MM.1S (cell line): ENCODE measurements at regions not wholly inside any gene's neighbourhood (a gene's known extent, or its start where the extent isn't known, plus 50 kb on each side); places are given as distances from the start of the nearest gene placed in this dataset.
"Not testable (repeated sequence)": the region's sequence is repeated elsewhere in the genome, so short reads cannot be mapped to it uniquely, and the experiment has no call there.

Experiments used
- DNase-seq: peaks from one replicate; pipeline ENCODE4 v3.0.0-alpha.2; 2015
- H2AFZ ChIP-seq: fragments of 300-600 bp; sonication (generic); 2 replicates; pipeline ENCODE4 v1.6.0; 2016; ENCODE audit warnings: antibody characterized with exemption, low read length
- H3F3A ChIP-seq: fragments of 300-600 bp; sonication (generic); 2 replicates; pipeline ENCODE4 v1.6.1; 2016; ENCODE audit warnings: mild to moderate bottlenecking, antibody characterized with exemption, low read length, moderate library complexity, mixed read lengths; ENCODE audit not compliant: insufficient read depth
- H3K27ac ChIP-seq: fragments of 300-600 bp; sonication (generic); 2 replicates; pipeline ENCODE4 v1.5.1; 2016; ENCODE audit warnings: mild to moderate bottlenecking, low read length
- H3K27me3 ChIP-seq: fragments of 300-600 bp; sonication (generic); replicated peaks from 2 replicates; pipeline ENCODE4 v1.6.0; 2016; ENCODE audit warnings: low read length; ENCODE audit not compliant: insufficient read depth
- H3K36me3 ChIP-seq: fragments of 300-600 bp; sonication (generic); replicated peaks from 2 replicates; pipeline ENCODE4 v1.6.1; 2016; ENCODE audit warnings: mild to moderate bottlenecking, low read length, mixed read lengths; ENCODE audit not compliant: insufficient read depth
- H3K4me1 ChIP-seq: fragments of 300-600 bp; sonication (generic); 2 replicates; pipeline ENCODE4 v1.6.1; 2016; ENCODE audit warnings: low read length, mixed read lengths
- H3K4me2 ChIP-seq: fragments of 300-600 bp; sonication (generic); 2 replicates; pipeline ENCODE4 v1.6.0; 2016; ENCODE audit warnings: low read depth, low read length
- H3K4me3 ChIP-seq: fragments of 300-600 bp; sonication (generic); 2 replicates; pipeline ENCODE4 v1.5.1; 2016; ENCODE audit warnings: low read length, mixed read lengths
- H3K79me2 ChIP-seq: fragments of 300-600 bp; sonication (generic); 2 replicates; pipeline ENCODE4 v1.6.1; 2016; ENCODE audit warnings: mixed run types, low read length, mixed read lengths
- H3K9ac ChIP-seq: fragments of 300-600 bp; sonication (generic); 2 replicates; pipeline ENCODE4 v1.6.1; 2016; ENCODE audit warnings: low read length, mixed read lengths
- H3K9me2 ChIP-seq: fragments of 300-600 bp; sonication (generic); replicated peaks from 2 replicates; pipeline ENCODE4 v1.6.1; 2016; ENCODE audit warnings: mild to moderate bottlenecking, low read length, mixed read lengths; ENCODE audit not compliant: insufficient read depth
- H3K9me3 ChIP-seq: fragments of 300-600 bp; sonication (generic); replicated peaks from 2 replicates; pipeline ENCODE4 v1.6.1; 2016; ENCODE audit warnings: mild to moderate bottlenecking, low read length, mixed read lengths; ENCODE audit not compliant: insufficient read depth
- H4K20me1 ChIP-seq: fragments of 300-600 bp; sonication (generic); 2 replicates; pipeline ENCODE4 v1.6.1; 2016; ENCODE audit warnings: mild to moderate bottlenecking, low read length, moderate library complexity, mixed read lengths; ENCODE audit not compliant: insufficient read depth
- EZH2 ChIP-seq: fragments of 300-600 bp; sonication (generic); optimal IDR thresholded peaks from 2 replicates; pipeline ENCODE3; 2017; ENCODE audit warnings: low read depth, mild to moderate bottlenecking, antibody characterized with exemption, low read length, mixed read lengths
- EZH2phosphoT487 ChIP-seq: fragments of 300-600 bp; sonication (generic); IDR thresholded peaks from 2 replicates; pipeline ENCODE4 v1.6.1; 2018; ENCODE audit warnings: antibody characterized with exemption, low read length
- TF ChIP-seq, protein P1 (sequence below): fragments of 300-600 bp; sonication (generic); IDR thresholded peaks from 2 replicates; pipeline ENCODE4 v1.5.1; 2016; ENCODE audit warnings: antibody characterized with exemption, low read length, mixed read lengths

DNA sequence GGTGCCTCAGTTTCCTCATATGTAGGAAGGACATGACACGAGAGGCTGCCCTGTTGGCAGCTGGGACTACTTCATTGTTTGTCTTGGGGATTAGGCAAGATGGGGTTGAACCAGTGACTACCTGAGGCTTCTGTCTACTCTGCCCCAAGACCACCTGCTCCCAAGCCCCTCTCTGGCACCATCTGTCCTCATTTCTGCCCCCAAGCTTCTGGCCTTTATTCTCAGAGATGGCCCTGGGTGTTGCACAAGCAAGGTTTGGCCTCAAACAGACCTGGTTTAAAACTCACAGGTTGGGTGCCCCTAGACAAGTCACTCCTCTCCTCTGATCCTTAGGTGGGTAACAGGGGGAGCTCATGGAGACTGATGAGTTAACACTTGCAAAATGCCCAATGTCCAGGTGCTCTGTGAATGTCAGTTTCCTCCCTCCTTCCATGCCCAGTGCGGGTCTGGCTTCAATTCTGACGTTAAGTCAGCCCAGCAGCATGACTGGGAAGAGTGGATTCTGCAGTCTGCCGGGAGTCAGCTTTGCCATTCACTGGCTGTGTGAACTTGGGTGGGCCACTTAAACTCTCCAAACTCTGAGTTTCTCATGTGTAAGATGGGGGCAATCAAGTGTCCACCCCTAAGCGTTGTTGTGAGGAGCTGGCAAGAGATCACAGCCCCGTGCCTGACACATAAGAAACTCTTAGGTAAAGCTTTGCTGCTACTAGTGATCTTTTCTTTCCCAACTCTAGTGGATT lies 84.5 kb upstream of the TOX2 start:
- DNase-seq = no peak
- H3K4me1 ChIP-seq = no peaks in the 10 kb centered on the region
- no peaks in the 10 kb centered on the region for H3K9me2 ChIP-seq
- no peak overlapping the region for H3K9ac ChIP-seq
- no peaks in the 10 kb centered on the region for H3F3A ChIP-seq
- H3K27me3 ChIP-seq = no peaks in the 10 kb centered on the region
- no peaks in the 10 kb centered on the region for H3K36me3 ChIP-seq
- H3K27ac ChIP-seq = no peak overlapping the region
- no peak overlapping the region for H3K4me3 ChIP-seq
- no peak overlapping the region for H3K4me2 ChIP-seq
- H3K79me2 ChIP-seq = no peaks in the 10 kb centered on the region
- H2AFZ ChIP-seq = no peak overlapping the region
- H4K20me1 ChIP-seq = no peaks in the 10 kb centered on the region
- TF ChIP-seq EZH2 (no peak), EZH2phosphoT487 (no peak)
- TF ChIP-seq, protein P1, sequence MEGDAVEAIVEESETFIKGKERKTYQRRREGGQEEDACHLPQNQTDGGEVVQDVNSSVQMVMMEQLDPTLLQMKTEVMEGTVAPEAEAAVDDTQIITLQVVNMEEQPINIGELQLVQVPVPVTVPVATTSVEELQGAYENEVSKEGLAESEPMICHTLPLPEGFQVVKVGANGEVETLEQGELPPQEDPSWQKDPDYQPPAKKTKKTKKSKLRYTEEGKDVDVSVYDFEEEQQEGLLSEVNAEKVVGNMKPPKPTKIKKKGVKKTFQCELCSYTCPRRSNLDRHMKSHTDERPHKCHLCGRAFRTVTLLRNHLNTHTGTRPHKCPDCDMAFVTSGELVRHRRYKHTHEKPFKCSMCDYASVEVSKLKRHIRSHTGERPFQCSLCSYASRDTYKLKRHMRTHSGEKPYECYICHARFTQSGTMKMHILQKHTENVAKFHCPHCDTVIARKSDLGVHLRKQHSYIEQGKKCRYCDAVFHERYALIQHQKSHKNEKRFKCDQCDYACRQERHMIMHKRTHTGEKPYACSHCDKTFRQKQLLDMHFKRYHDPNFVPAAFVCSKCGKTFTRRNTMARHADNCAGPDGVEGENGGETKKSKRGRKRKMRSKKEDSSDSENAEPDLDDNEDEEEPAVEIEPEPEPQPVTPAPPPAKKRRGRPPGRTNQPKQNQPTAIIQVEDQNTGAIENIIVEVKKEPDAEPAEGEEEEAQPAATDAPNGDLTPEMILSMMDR = no peak
- H3K9me3 ChIP-seq = no peaks in the 10 kb centered on the region

- DNase-seq = no peak
- no peaks in the 10 kb centered on the region for H3K27me3 ChIP-seq
- H2AFZ ChIP-seq = no peak overlapping the region
- TF ChIP-seq, protein P1 = no peak
- TF ChIP-seq EZH2 = no peak
- TF ChIP-seq EZH2phosphoT487 = no peak
- no peaks in the 10 kb centered on the region for H3K9me2 ChIP-seq
- no peaks in the 10 kb centered on the region for H3K36me3 ChIP-seq
- no peaks in the 10 kb centered on the region for H3K79me2 ChIP-seq
- no peaks in the 10 kb centered on the region for H3K4me1 ChIP-seq
- H4K20me1 ChIP-seq = no peaks in the 10 kb centered on the region
- H3K9me3 ChIP-seq = no peaks in the 10 kb centered on the region
- H3K4me2 ChIP-seq = no peak overlapping the region
- no peaks in the 10 kb centered on the region for H3F3A ChIP-seq
- no peak overlapping the region for H3K27ac ChIP-seq
- no peak overlapping the region for H3K9ac ChIP-seq
- H3K4me3 ChIP-seq = no peak overlapping the region
Measured at GRCh38 chr20:43827940-43828562, 86.6 kb upstream of the TOX2 start.

DNA sequence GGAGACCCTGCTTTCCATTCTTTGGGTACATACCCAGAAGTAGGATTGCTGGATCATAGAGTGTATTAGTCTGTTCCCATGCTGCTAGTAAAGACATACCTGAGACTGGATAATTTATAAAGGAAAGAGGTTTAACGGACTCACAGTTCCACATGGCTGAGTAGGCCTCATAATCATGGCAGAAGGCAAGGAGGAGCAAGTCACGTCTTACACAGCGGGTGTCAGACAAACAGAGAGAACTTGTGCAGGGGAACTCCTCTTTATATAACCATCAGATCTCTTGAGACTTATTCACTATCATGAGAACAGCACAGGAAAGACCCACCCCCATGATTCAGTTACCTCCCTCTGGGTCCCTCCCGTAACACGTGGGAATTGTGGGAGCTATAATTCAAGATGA lies 87.7 kb upstream of the TOX2 start:
- not testable (repeated sequence) for H3K4me1 ChIP-seq, H3K27ac ChIP-seq, H3K36me3 ChIP-seq, H2AFZ ChIP-seq, H4K20me1 ChIP-seq, H3K4me2 ChIP-seq, H3K79me2 ChIP-seq, H3K9ac ChIP-seq, H3K4me3 ChIP-seq, DNase-seq, H3F3A ChIP-seq, H3K27me3 ChIP-seq, H3K9me2 ChIP-seq, H3K9me3 ChIP-seq

- Histone ChIP-seq H3K9ac (no peak overlapping the region), H3K27ac (no peak overlapping the region), H2AFZ (no peak overlapping the region), H3K4me3 (no peak overlapping the region), H3K36me3 (no peaks in the 10 kb centered on the region), H3K4me2 (no peak overlapping the region), H4K20me1 (no peaks in the 10 kb centered on the region), H3K27me3 (no peaks in the 10 kb centered on the region), H3F3A (no peaks in the 10 kb centered on the region), H3K9me2 (no peaks in the 10 kb centered on the region), H3K79me2 (no peaks in the 10 kb centered on the region), H3K4me1 (no peaks in the 10 kb centered on the region), H3K9me3 (no peaks in the 10 kb centered on the region)
- no peak for DNase-seq
- no peak for TF ChIP-seq EZH2
- no peak for TF ChIP-seq EZH2phosphoT487
- TF ChIP-seq, protein P1 = no peak
Measured at GRCh38 chr20:43825581-43825980, 89.1 kb upstream of the TOX2 start.
